ENCODE measurements at regions not wholly inside any gene's neighbourhood (a gene's known extent, or its start where the extent isn't known, plus 50 kb on each side); places are given as distances from the start of the nearest gene placed in this dataset.

DNA sequence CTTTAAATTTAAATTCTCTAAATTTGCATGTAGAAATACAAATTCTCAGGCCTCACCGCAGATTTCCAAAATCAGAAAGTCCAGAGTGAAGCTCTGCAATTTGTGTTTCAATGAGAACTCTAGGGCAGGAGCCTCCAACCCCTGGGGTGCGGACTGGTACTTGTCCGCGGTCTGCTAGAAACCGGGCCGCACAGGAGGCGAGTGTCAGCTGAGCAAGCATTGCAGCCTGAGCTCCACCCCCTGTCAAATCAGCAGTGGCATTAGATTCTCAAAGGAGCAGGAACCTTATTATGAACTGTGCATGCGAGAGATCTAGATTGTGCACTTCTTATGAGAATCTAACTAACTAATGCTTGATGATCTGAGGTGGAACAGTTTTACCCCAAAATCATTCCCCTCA, 203.0 kb upstream of the PCSK2 start:
- no peak for DNase-seq (ENCODE audit: low spot score)
- H3K4me2 ChIP-seq (ENCODE audit: low read length), result no peak overlapping the region
- H3K9me2 ChIP-seq (ENCODE audit: insufficient read depth, low read length), result no peaks in the 10 kb centered on the region
- H3K27ac ChIP-seq (ENCODE audit: low read depth, low read length, poor library complexity, severe bottlenecking), result no peak overlapping the region
- TF ChIP-seq, protein P1, sequence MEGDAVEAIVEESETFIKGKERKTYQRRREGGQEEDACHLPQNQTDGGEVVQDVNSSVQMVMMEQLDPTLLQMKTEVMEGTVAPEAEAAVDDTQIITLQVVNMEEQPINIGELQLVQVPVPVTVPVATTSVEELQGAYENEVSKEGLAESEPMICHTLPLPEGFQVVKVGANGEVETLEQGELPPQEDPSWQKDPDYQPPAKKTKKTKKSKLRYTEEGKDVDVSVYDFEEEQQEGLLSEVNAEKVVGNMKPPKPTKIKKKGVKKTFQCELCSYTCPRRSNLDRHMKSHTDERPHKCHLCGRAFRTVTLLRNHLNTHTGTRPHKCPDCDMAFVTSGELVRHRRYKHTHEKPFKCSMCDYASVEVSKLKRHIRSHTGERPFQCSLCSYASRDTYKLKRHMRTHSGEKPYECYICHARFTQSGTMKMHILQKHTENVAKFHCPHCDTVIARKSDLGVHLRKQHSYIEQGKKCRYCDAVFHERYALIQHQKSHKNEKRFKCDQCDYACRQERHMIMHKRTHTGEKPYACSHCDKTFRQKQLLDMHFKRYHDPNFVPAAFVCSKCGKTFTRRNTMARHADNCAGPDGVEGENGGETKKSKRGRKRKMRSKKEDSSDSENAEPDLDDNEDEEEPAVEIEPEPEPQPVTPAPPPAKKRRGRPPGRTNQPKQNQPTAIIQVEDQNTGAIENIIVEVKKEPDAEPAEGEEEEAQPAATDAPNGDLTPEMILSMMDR (conservative IDR thresholded peaks at IDR 0.05; ENCODE audit: low read length), result no peak
- TF ChIP-seq EZH2phosphoT487 (IDR thresholded peaks at IDR 0.05; ENCODE audit: borderline replicate concordance, low read depth, low read length), result no peak
- POLR2A ChIA-PET, result no interaction called here
- intact Hi-C loops (cut with micrococcal nuclease; ENCODE audit: unreplicated experiment), result no loop called here
- no TSS peak for BruUV-seq (replicated peaks)
- no peak overlapping the region for H3K4me3 ChIP-seq (ENCODE audit: low read depth, low read length, poor library complexity, severe bottlenecking)
- H2AFZ ChIP-seq (ENCODE audit: low read length), result no peak overlapping the region
- H3K4me1 ChIP-seq (ENCODE audit: insufficient read depth, low read length, poor library complexity, severe bottlenecking), result no peaks in the 10 kb centered on the region
- no peaks in the 10 kb centered on the region for H3K36me3 ChIP-seq (ENCODE audit: insufficient read depth, low read length)
- CTCF ChIA-PET (ENCODE audit: unreplicated experiment), result no interaction called here
- H3K79me2 ChIP-seq (ENCODE audit: insufficient read depth, low read depth, low read length), result no peaks in the 10 kb centered on the region
- H3K9me3 ChIP-seq (ENCODE audit: low read length), result no peaks in the 10 kb centered on the region
- no peaks in the 10 kb centered on the region for H4K20me1 ChIP-seq (ENCODE audit: insufficient read depth, low read length)

DNA sequence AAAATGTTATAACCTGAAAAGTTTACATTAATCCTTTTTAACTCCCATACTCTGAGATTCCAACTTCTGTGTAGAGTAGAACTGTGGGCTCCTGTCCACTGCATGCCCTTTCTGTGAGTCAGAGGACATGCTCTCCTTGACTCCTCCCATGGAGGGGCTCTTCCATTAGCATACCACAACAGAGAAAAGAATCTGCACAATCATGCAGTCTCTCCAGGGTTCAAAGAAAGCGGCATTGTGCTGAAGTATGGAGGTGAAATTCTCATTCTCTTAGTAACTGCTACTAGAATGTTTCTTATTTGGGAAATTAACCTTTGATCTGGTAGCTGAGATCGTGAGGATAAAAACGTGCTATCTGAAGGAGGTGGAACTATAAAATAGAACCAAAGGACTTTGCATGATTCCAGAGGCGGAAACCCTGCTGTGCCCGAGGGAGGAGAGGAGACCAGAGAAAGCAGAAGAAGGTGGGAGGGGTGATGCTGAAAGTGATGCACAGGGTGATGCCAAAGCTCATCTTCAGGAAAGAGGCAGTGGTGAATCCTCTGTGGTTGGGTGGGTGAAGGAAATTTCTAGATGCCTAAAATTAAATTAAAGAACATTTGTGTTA, 202.2 kb upstream of the PCSK2 start:
- BruUV-seq (replicated peaks), result no TSS peak
- Histone ChIP-seq H2AFZ (ENCODE audit: low read length) (no peak overlapping the region), H4K20me1 (ENCODE audit: insufficient read depth, low read length) (no peaks in the 10 kb centered on the region), H3K27ac (ENCODE audit: low read depth, low read length, poor library complexity, severe bottlenecking) (no peak overlapping the region), H3K9me3 (ENCODE audit: low read length) (no peaks in the 10 kb centered on the region), H3K4me1 (ENCODE audit: insufficient read depth, low read length, poor library complexity, severe bottlenecking) (no peaks in the 10 kb centered on the region), H3K4me2 (ENCODE audit: low read length) (no peak overlapping the region), H3K79me2 (ENCODE audit: insufficient read depth, low read depth, low read length) (no peaks in the 10 kb centered on the region), H3K4me3 (ENCODE audit: low read depth, low read length, poor library complexity, severe bottlenecking) (no peak overlapping the region), H3K36me3 (ENCODE audit: insufficient read depth, low read length) (no peaks in the 10 kb centered on the region), H3K9me2 (ENCODE audit: insufficient read depth, low read length) (no peaks in the 10 kb centered on the region)
- intact Hi-C loops (cut with micrococcal nuclease; ENCODE audit: unreplicated experiment), result no loop called here
- DNase-seq (ENCODE audit: low spot score), result no peak
- ChIA-PET POLR2A (no interaction called here), CTCF (ENCODE audit: unreplicated experiment) (no interaction called here)
- no peak for TF ChIP-seq EZH2phosphoT487 (IDR thresholded peaks at IDR 0.05; ENCODE audit: borderline replicate concordance, low read depth, low read length)
- TF ChIP-seq, protein P1 (conservative IDR thresholded peaks at IDR 0.05; ENCODE audit: low read length), result no peak

DNA sequence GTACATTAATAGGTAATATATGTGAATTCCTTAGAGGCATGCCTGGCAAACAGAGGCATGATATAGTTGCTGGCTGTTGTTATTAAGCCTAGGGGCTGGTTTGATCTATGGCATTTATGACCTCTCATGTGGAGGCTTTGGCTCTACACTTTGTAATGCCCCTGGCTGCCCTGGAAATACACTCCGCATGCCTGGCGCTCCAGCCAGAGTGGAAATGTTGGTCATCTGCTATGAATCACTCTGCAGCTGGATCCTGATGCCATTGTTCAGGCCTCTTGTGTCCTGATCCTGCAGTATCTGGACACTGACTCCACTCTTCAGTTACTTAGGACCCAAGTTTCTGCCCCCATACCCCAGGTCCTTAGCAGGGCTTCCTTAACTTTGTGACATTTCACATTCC, 200.5 kb upstream of the PCSK2 start:
- H2AFZ ChIP-seq (ENCODE audit: low read length), result no peak overlapping the region
- H4K20me1 ChIP-seq (ENCODE audit: insufficient read depth, low read length), result no peaks in the 10 kb centered on the region
- H3K27ac ChIP-seq (ENCODE audit: low read depth, low read length, poor library complexity, severe bottlenecking), result no peak overlapping the region
- TF ChIP-seq, protein P1 (conservative IDR thresholded peaks at IDR 0.05; ENCODE audit: low read length), result no peak
- H3K9me2 ChIP-seq (ENCODE audit: insufficient read depth, low read length), result no peaks in the 10 kb centered on the region
- H3K4me3 ChIP-seq (ENCODE audit: low read depth, low read length, poor library complexity, severe bottlenecking), result no peak overlapping the region
- no TSS peak for BruUV-seq (replicated peaks)
- H3K9me3 ChIP-seq (ENCODE audit: low read length), result no peaks in the 10 kb centered on the region
- H3K36me3 ChIP-seq (ENCODE audit: insufficient read depth, low read length), result no peaks in the 10 kb centered on the region
- no peaks in the 10 kb centered on the region for H3K4me1 ChIP-seq (ENCODE audit: insufficient read depth, low read length, poor library complexity, severe bottlenecking)
- intact Hi-C loops (cut with micrococcal nuclease; ENCODE audit: unreplicated experiment), result no loop called here
- no peak for DNase-seq (ENCODE audit: low spot score)
- POLR2A ChIA-PET, result no interaction called here
- no peak overlapping the region for H3K4me2 ChIP-seq (ENCODE audit: low read length)
- CTCF ChIA-PET (ENCODE audit: unreplicated experiment), result no interaction called here
- no peaks in the 10 kb centered on the region for H3K79me2 ChIP-seq (ENCODE audit: insufficient read depth, low read depth, low read length)

Data from OCI-LY7 (cell line).